Ascending aorta (tissue), 2 donors: ENCODE measurements at regions not wholly inside any gene's neighbourhood (a gene's known extent, or its start where the extent isn't known, plus 50 kb on each side); places are given as distances from the start of the nearest gene placed in this dataset.

Experiments
- DNase-seq, 2 donors: peaks; one replicate each; pipeline ENCODE4 v3.0.0-alpha.2; 2019; ENCODE audit warnings: low spot score in 2 of 2
- H3K27ac ChIP-seq, 2 donors: fragments of 200-600 bp; sonication (generic); one replicate each; pipeline ENCODE4 v1.5.1; 2016 to 2017; ENCODE audit warnings: mild to moderate bottlenecking in 1 of 2
- H3K27me3 ChIP-seq: fragments of 200-600 bp; sonication (generic); one replicate; pipeline ENCODE4 v1.5.1; 2017
- H3K36me3 ChIP-seq, 2 donors: fragments of 200-600 bp; sonication (generic); one replicate each; pipeline ENCODE4 v1.5.1; 2016
- H3K4me1 ChIP-seq, 2 donors: fragments of 200-600 bp; sonication (generic); one replicate each; pipeline ENCODE4 v1.5.1; 2016 to 2017; ENCODE audit warnings: mild to moderate bottlenecking in 1 of 2
- H3K4me3 ChIP-seq, 2 donors: fragments of 200-600 bp; sonication (generic); one replicate each; pipeline ENCODE4 v1.5.1; 2016 to 2017; ENCODE audit warnings: mild to moderate bottlenecking in 1 of 2
- H3K9me3 ChIP-seq, 2 donors: fragments of 200-600 bp; sonication (generic); one replicate each; pipeline ENCODE4 v1.5.1; 2016
- CTCF ChIP-seq, 3 experiments: fragments of 200-600 bp in 2 of 3; fragments of 450-650 bp in 1 of 3; sonication (generic) in 2 of 3; IDR thresholded peaks; one replicate each; pipeline ENCODE4 v1.5.1; 2016 to 2019; ENCODE audit warnings: antibody characterized with exemption in 3 of 3, mild to moderate bottlenecking in 1 of 3, moderate library complexity in 1 of 3
- intact Hi-C: fragments of 100-400 bp; cut with DNase I; formaldehyde crosslinking; loops from one replicate; pipeline ENCODE4 v1.15.1; 2023

- Histone ChIP-seq H3K9me3 (no peaks in the 10 kb centered on the region), H3K4me1 (no peaks in the 10 kb centered on the region), H3K27me3 (no peaks in the 10 kb centered on the region), H3K27ac (no peak overlapping the region), H3K4me3 (no peak overlapping the region), H3K36me3 (no peaks in the 10 kb centered on the region)
- no peak for DNase-seq
- intact Hi-C loops, result no loop called here
- TF ChIP-seq CTCF (IDR thresholded peaks at IDR 0.05), result no peak
These were observed 363.9 kb downstream of the MAFB start for GRCh38 chr20:40325006-40325568.

GRCh38 chr20:40323361-40323794 is 365.7 kb downstream of the MAFB start:
- H3K4me1 ChIP-seq, result no peaks in the 10 kb centered on the region
- no peaks in the 10 kb centered on the region for H3K27me3 ChIP-seq
- no peak for TF ChIP-seq CTCF (IDR thresholded peaks at IDR 0.05)
- no peak overlapping the region for H3K27ac ChIP-seq
- H3K36me3 ChIP-seq, result no peaks in the 10 kb centered on the region
- H3K4me3 ChIP-seq, result no peak overlapping the region
- DNase-seq, result no peak
- intact Hi-C loops, result no loop called here
- no peaks in the 10 kb centered on the region for H3K9me3 ChIP-seq

GRCh38 chr20:40322941-40323340 is 366.1 kb downstream of the MAFB start:
- DNase-seq, result no peak
- no peak for TF ChIP-seq CTCF (IDR thresholded peaks at IDR 0.05)
- H3K36me3 ChIP-seq, result no peaks in the 10 kb centered on the region
- no peaks in the 10 kb centered on the region for H3K9me3 ChIP-seq
- H3K27ac ChIP-seq, result no peak overlapping the region
- intact Hi-C loops, result no loop called here
- H3K4me1 ChIP-seq, result no peaks in the 10 kb centered on the region
- H3K27me3 ChIP-seq, result no peaks in the 10 kb centered on the region
- H3K4me3 ChIP-seq, result no peak overlapping the region

- DNase-seq, result no peak
- intact Hi-C loops, result no loop called here
- Histone ChIP-seq H3K27ac (no peak overlapping the region), H3K27me3 (no peaks in the 10 kb centered on the region), H3K36me3 (no peaks in the 10 kb centered on the region), H3K9me3 (no peaks in the 10 kb centered on the region), H3K4me3 (no peak overlapping the region), H3K4me1 (peaks cover 0 to 7% of the 10 kb centered on the region in 2 donors)
- TF ChIP-seq CTCF (IDR thresholded peaks at IDR 0.05), result no peak
These were observed 368.5 kb downstream of the MAFB start for GRCh38 chr20:40320517-40321011.

GRCh38 chr20:40319741-40320516 is 369.1 kb downstream of the MAFB start:
- Histone ChIP-seq H3K9me3 (no peaks in the 10 kb centered on the region), H3K4me3 (no peak overlapping the region), H3K27me3 (no peaks in the 10 kb centered on the region), H3K36me3 (no peaks in the 10 kb centered on the region), H3K4me1 (peaks cover 0 to 9% of the 10 kb centered on the region in 2 donors), H3K27ac (no peak overlapping the region)
- TF ChIP-seq CTCF (IDR thresholded peaks at IDR 0.05), result no peak
- no peak for DNase-seq
- intact Hi-C loops, result no loop called here
